ENCODE measurements at regions not wholly inside any gene's neighbourhood (a gene's known extent, or its start where the extent isn't known, plus 50 kb on each side); places are given as distances from the start of the nearest gene placed in this dataset.

DNA sequence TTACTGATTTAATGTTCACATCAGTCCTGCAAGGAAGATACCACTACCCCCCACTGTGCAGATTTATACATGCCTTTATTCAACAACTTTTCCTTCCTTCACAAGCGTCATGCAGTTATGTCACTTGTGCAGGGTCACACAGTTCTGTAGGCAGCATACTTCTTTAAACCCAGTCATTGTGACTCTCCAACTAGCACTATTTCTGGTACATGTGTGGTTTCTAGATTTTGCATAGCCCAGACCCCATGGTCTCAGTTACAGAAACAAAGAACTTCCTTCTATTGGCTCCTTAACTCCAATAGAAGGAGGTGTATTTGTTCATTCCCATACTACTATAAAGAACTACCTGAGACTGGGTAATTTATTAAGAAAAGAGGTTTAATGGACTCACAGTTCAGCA, 333.1 kb downstream of the ZNF516 start:
- H3K27ac ChIP-seq (ENCODE audit: low read depth in 1 of 2, low read length in 2 of 2): no peak overlapping the region
- H3K27me3 ChIP-seq (ENCODE audit: control insufficient read depth in 2 of 2, insufficient read depth in 2 of 2, low read length in 2 of 2): no peaks in the 10 kb centered on the region
- H3K36me3 ChIP-seq (replicated peaks in 1 of 2; ENCODE audit: control insufficient read depth in 1 of 2, insufficient read depth in 2 of 2, low read length in 2 of 2): no peaks in the 10 kb centered on the region
- TF ChIP-seq, protein P1, sequence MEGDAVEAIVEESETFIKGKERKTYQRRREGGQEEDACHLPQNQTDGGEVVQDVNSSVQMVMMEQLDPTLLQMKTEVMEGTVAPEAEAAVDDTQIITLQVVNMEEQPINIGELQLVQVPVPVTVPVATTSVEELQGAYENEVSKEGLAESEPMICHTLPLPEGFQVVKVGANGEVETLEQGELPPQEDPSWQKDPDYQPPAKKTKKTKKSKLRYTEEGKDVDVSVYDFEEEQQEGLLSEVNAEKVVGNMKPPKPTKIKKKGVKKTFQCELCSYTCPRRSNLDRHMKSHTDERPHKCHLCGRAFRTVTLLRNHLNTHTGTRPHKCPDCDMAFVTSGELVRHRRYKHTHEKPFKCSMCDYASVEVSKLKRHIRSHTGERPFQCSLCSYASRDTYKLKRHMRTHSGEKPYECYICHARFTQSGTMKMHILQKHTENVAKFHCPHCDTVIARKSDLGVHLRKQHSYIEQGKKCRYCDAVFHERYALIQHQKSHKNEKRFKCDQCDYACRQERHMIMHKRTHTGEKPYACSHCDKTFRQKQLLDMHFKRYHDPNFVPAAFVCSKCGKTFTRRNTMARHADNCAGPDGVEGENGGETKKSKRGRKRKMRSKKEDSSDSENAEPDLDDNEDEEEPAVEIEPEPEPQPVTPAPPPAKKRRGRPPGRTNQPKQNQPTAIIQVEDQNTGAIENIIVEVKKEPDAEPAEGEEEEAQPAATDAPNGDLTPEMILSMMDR (IDR thresholded peaks at IDR 0.05): no peak
- Mint-ChIP-seq H3K27ac (no peak overlapping the region), H3K4me1 (peaks cover 3% of the 10 kb centered on the region), H3K4me3 (no peak overlapping the region), H3K36me3 (no peaks in the 10 kb centered on the region), H3K27me3 (ENCODE audit: low read depth in 3 of 3) (peaks cover 1 to 4% (median 2%) of the 10 kb centered on the region in 3 donors), H3K9me3 (peaks cover 0 to 6% (median 1%) of the 10 kb centered on the region in 7 donors)
- intact Hi-C loops (cut with micrococcal nuclease): no loop called here
- H4K20me1 ChIP-seq (ENCODE audit: insufficient read depth, low read length): no peaks in the 10 kb centered on the region
- H2AFZ ChIP-seq (ENCODE audit: insufficient read depth, low read depth, low read length, poor library complexity, severe bottlenecking): no peak overlapping the region
- no peak overlapping the region for H3K4me2 ChIP-seq (replicated peaks; ENCODE audit: extremely low read depth, low read length, poor library complexity, severe bottlenecking)
- H3K79me2 ChIP-seq (ENCODE audit: insufficient read depth, low read length): no peaks in the 10 kb centered on the region
- DNase-seq: no peak
- no peaks in the 10 kb centered on the region for H3K4me1 ChIP-seq (ENCODE audit: control insufficient read depth in 1 of 2, insufficient read depth in 2 of 2, low read length in 2 of 2)
- no peaks in the 10 kb centered on the region for H3K9me3 ChIP-seq (replicated peaks in 1 of 2; ENCODE audit: control insufficient read depth in 1 of 2, insufficient read depth in 1 of 2, low read length in 2 of 2)
- no peak overlapping the region for H3K9ac ChIP-seq (ENCODE audit: insufficient read depth, low read length, poor library complexity, severe bottlenecking)
- WGBS (ENCODE audit: insufficient coverage): 63% methylated on average over 1 of the region's 1 CpG
- no peak overlapping the region for H3K4me3 ChIP-seq (replicated peaks in 1 of 3; ENCODE audit: low read depth in 2 of 3, low read length in 3 of 3)

GRCh38 chr18:76153691-76154090, 341.4 kb downstream of the ZNF516 start:
- Mint-ChIP-seq H3K9me3 (peaks cover 0 to 10% (median 4%) of the 10 kb centered on the region in 7 donors), H3K4me3 (no peak overlapping the region), H3K4me1 (no peaks in the 10 kb centered on the region), H3K27ac (no peak overlapping the region), H3K36me3 (no peaks in the 10 kb centered on the region), H3K27me3 (ENCODE audit: low read depth in 3 of 3) (peaks cover 0 to 4% (median 1%) of the 10 kb centered on the region in 3 donors)
- no peak overlapping the region for H3K4me2 ChIP-seq (replicated peaks; ENCODE audit: extremely low read depth, low read length, poor library complexity, severe bottlenecking)
- no peak overlapping the region for H3K9ac ChIP-seq (ENCODE audit: insufficient read depth, low read length, poor library complexity, severe bottlenecking)
- TF ChIP-seq, protein P1 (IDR thresholded peaks at IDR 0.05): no peak
- no peak overlapping the region for H3K4me3 ChIP-seq (replicated peaks in 1 of 3; ENCODE audit: low read depth in 2 of 3, low read length in 3 of 3)
- H4K20me1 ChIP-seq (ENCODE audit: insufficient read depth, low read length): no peaks in the 10 kb centered on the region
- no peaks in the 10 kb centered on the region for H3K9me3 ChIP-seq (replicated peaks in 1 of 2; ENCODE audit: control insufficient read depth in 1 of 2, insufficient read depth in 1 of 2, low read length in 2 of 2)
- no peaks in the 10 kb centered on the region for H3K4me1 ChIP-seq (ENCODE audit: control insufficient read depth in 1 of 2, insufficient read depth in 2 of 2, low read length in 2 of 2)
- H3K79me2 ChIP-seq (ENCODE audit: insufficient read depth, low read length): no peaks in the 10 kb centered on the region
- no peaks in the 10 kb centered on the region for H3K27me3 ChIP-seq (ENCODE audit: control insufficient read depth in 2 of 2, insufficient read depth in 2 of 2, low read length in 2 of 2)
- intact Hi-C loops (cut with micrococcal nuclease): no loop called here
- no peak overlapping the region for H2AFZ ChIP-seq (ENCODE audit: insufficient read depth, low read depth, low read length, poor library complexity, severe bottlenecking)
- WGBS (ENCODE audit: insufficient coverage): 93% methylated on average over 16 of the region's 17 CpGs
- DNase-seq: no peak
- no peak overlapping the region for H3K27ac ChIP-seq (ENCODE audit: low read depth in 1 of 2, low read length in 2 of 2)
- no peaks in the 10 kb centered on the region for H3K36me3 ChIP-seq (replicated peaks in 1 of 2; ENCODE audit: control insufficient read depth in 1 of 2, insufficient read depth in 2 of 2, low read length in 2 of 2)
